NCI-H2227 (cell line): ENCODE measurements at regions not wholly inside any gene's neighbourhood (a gene's known extent, or its start where the extent isn't known, plus 50 kb on each side); places are given as distances from the start of the nearest gene placed in this dataset.
"Not testable (repeated sequence)": the region's sequence is repeated elsewhere in the genome, so short reads cannot be mapped to it uniquely, and the experiment has no call there.

Experiments used
- DNase-seq: peaks from one replicate; lab custom pipeline; 2025; ENCODE audit not compliant: unreplicated experiment; lab: John Stamatoyannopoulos, UW

GRCh38 chr16:10232757-10233156, 50.5 kb upstream of the GRIN2A start:
- DNase-seq, result no peak

DNA sequence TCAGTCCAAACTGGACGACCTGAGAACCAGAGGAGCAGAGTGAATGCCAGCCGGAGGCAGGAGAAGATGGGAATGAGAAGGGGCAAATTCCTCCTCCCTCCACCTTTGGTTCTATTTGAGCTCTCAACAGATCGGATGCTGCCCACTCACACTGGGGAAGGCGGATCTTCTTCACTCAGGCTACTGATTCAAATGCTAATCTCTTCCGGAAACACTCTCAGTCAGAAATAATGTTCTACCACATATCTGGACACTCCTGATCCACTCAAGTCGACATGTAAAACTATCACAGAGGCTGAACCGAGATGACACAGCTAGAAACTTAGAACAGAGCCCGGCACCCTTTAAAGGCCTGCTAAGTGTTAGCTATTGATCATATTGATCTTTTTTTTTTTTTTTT, 57.4 kb upstream of the GRIN2A start:
- DNase-seq, result no peak

DNA sequence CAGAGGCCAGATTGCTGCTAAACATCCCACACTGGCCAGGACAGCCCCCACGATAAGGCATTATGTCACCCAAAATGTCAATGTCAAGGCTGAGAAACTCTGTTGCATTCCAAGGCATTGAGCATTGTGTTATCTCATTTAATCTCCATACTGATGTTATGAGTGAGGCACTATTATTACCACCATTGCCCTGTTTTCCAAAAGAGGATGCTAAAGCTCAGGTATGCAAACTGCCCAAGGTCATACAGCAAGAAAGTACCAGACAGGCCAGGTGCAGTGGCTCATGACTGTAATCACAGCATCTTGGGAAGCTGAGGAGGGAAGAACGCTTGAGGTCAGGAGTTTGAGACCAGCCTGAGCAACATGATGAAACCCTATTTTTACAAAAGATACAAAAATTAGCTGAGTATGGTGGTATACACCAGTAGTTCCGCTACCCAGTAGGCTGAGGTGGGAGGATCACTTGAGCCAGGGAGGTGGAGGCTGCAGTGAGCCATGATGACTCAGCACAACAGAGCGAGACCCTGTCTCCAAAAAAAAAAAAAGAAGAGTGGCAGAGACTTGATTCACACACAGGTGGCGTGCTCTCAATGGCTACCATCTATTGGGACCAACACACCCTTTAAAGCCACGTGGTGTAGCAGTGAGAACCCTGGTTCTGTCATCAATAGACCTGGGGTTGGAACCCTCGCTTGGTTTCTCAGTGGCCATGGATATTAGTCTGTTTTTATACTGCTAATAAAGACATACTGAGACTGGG, 58.8 kb upstream of the GRIN2A start:
- no peak for DNase-seq

DNA sequence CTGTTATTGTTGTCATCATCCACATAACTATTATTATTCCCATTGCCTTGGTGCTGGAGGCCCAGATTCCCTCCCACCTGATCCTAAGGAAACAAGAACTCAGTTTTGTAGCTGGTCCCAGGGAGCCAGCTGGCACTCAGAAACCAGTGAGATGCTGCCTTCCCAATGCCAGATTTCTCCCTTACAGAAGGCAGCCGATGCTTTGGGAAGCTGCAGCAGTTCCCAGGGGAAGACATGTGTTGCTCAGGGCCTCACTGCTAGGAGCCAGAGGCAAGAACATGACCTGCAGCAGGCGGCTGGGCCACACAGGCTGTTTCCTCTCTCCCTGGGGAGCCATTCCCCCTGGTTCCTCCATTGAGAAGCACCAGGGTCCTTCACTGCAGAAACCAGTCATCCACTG, 59.9 kb upstream of the GRIN2A start:
- DNase-seq, result no peak

DNA sequence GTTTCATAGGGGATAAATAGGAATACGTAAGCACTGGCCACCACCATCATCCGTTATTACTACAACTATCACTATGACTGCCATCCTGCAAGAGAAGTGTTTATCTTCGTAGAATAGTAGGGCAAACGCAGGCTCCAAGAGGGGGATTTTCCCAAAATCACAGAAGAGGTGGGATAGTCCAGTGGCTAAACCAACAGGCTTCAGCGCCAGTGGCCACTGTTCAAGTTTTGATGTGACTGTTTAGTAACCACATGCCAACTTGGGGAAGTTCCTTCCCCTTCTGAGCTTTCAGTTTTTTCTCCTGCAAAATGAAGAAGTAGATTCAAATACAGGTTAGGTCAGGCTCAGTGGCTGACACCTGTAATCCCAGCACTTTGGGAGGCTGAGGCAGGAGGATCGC, 60.7 kb upstream of the GRIN2A start:
- DNase-seq, result no peak

DNA sequence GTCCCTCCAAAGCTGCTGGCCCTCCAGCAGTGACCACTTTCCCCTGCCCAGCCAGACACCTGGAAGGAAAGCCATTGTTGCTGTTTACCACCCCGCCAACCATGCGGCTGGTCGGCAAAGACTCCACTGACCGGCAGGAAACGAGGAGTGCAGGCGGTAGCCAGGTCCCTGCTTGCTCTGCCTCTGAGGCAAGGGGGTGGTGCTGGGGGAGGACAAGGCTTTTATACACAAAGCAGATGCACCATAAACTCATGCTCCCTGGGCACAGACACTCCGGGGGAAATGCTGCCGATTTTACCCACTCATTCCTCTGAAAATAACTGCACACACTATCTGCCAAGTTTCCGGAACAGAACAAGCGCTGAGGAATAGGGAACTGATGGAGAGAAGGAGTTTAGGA, 62.8 kb upstream of the GRIN2A start:
- no peak for DNase-seq

- no peak for DNase-seq
Observed at GRCh38 chr16:10250137-10250828, 68.1 kb upstream of the GRIN2A start.

GRCh38 chr16:10252155-10252554, 69.9 kb upstream of the GRIN2A start:
- DNase-seq, result no peak

DNA sequence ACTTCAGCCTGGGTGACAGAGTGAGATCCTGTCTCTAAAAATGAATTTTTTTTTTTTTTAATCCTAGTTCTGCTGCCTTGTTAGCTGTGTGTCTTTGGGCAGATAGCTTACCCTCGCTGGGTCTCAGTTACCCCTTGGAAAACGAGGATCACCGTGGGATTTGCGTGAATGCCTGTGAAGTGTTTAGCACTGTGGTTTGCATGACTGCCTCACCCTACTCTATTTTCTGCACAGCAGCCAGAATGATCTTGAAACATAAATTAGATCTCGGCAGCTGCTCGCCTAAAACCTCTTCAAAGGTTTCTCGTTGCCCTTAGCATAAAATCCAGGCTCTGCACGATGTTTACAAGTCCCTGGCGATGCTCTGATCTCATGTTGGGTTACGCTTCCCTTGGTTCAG, 71.2 kb upstream of the GRIN2A start:
- DNase-seq, result no peak

DNA sequence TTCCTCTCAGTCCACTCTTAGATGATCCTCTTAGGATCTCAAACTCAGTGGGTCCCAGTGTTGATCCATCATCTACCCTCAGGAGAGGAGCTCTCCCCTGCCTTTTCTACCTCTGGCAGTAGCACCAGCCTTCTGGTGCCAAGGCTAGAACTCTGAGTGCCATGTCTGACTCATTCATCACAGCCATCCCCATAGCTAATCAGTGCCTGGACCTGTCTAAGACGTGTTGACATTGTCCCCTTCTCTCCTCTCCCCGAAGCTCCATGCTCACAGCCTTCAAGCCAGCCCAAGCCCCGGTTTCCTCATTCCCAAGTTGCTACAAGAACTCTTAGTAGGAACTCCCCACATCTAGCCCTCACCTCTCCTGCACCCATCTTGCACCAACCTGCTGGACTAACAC, 73.5 kb upstream of the GRIN2A start:
- DNase-seq, result no peak

- peak; percentile 4 for DNase-seq
Observed at GRCh38 chr16:10256784-10257641, 74.8 kb upstream of the GRIN2A start.

- not testable (repeated sequence) for DNase-seq
Observed at GRCh38 chr16:10257642-10258251, 75.5 kb upstream of the GRIN2A start.

DNA sequence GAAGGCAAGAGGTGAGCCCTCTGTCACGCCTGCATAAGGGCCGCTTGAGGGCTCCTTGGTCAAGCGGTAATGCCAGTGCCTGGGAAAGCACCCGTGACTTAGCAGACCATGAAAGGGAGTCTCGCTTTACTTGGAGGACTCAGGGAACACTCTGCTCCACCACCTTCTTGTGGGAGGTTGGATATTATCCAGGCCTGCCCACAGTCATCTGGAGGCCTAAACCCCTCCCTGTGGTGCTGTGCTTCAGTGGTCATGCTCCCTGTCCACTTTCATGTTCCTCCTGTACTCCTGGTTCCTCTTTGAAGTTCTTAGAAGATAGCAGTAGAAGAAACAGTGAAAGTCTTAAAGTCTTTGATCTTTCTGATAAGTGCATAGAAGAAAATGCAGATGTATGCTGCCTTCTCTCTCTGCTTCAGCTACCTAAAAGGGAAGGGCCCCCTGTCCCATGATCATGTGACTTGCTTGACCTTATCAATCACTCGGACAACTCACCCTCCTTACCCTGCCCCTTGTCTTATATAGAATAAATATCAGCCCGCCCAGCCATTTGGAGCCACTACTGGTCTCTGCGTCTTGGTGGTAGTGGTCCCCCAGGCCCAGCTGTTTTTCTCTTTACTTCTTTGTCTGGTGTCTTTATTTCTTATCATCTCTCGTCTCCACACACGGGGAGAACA, 76.8 kb upstream of the GRIN2A start:
- not testable (repeated sequence) for DNase-seq

GRCh38 chr16:10261077-10261476, 78.8 kb upstream of the GRIN2A start:
- DNase-seq, result no peak

DNA sequence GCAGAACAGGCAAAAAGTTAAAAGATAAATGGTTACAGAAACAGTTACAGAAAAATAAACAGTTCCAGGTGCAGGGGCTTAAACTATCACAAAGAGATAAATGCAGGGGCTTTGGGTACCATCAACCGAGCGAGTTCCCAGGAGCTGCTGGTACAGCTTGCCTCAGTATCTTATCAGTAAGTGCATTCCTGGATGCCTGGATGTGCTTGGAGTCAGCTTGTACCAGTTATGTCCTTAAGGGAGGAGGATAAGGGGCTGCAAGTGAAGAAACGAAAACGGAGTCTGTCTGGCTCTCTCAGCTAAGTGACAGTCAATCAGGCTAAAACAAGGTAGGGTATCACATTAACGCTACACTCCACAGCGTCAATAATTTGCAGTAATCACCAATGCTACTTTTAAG, 79.3 kb upstream of the GRIN2A start:
- not testable (repeated sequence) for DNase-seq

DNA sequence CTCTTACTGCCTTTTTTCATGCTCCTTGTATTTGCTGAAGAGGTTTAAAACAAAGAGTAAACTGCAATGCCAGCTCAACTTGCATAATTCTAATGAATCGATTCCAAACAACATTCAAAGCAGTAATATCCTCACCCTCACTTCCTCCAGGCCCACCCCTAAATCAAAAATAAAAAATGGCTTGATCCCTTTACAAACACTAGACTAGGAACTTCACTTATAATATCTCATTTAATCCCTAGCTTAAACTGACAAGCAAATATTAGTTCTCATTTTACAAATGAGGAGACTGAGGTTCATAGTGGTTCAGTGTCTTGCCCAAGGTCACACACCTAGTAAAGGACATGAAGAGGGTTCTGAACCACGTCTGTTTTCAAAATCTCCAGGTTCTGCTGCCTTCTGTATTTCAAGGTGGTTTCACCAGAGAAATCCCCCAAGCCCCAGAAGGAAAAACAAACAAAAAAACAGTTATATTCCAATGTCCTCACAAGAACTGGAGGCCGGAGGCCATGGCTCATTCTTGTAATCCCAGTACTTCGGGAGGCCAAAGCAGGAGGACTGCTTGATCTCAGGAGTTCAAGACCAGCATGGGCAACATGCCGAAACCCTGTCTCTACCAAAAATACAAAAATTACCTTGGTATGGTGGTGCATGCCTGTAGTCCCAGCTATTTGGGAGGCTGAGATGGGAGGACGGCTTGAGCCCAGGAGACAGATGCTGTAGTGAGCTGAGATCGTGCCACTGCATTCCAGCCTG, 80.3 kb upstream of the GRIN2A start:
- no peak for DNase-seq

GRCh38 chr16:10265770-10266615, 83.8 kb upstream of the GRIN2A start:
- DNase-seq, result no peak

DNA sequence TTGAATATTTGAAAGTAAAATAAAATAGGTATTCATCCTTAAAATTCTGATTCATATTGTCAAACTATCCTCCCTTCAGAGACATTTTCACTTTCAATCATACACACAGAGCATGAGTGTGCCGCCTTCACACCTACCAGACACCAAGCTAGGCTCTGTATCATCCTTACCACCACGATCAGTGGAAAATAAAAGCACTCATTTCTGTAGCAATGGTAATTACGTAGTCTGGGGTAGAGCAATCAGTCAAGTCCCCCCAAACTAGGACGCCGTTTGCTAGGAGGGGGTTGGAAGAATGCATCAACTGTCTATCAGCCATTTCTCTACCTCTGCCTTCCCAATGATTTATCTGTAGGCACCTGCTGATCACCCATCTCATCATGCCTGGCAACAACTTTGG, 84.6 kb upstream of the GRIN2A start:
- DNase-seq, result no peak

DNA sequence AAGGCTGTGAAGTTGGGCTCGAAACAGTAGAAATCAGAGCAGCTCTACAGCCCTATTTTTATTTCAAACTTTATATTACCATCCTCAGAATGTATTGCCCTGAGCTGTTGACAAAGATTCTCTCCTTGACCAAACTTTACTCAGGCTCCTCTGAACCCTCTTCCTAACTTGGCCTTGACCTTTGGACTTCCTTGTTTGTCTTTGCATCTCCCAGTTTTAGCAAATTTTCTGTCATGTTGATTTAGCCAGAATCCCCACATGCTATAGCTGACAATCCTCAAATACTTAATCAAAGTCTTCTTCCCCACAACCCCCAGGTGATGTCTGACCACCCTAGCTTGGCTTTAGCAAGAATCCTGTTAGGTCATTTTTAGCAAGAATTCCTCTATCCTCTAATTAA, 87.4 kb upstream of the GRIN2A start:
- DNase-seq, result no peak
